Neutrophil (primary cell): ENCODE measurements at regions not wholly inside any gene's neighbourhood (a gene's known extent, or its start where the extent isn't known, plus 50 kb on each side); places are given as distances from the start of the nearest gene placed in this dataset.
"Not testable (repeated sequence)": the region's sequence is repeated elsewhere in the genome, so short reads cannot be mapped to it uniquely, and the experiment has no call there.

ENCODE experiments used
- H3K27ac ChIP-seq: fragments of 200-600 bp; sonication (generic); 2 replicates; pipeline ENCODE4 v1.5.1; 2016; ENCODE audit warnings: mild to moderate bottlenecking, moderate library complexity
- H3K27me3 ChIP-seq: fragments of 200-600 bp; sonication (generic); 2 replicates; pipeline ENCODE4 v1.6.0; 2016; ENCODE audit warnings: mild to moderate bottlenecking
- H3K36me3 ChIP-seq: fragments of 200-600 bp; sonication (generic); 2 replicates; pipeline ENCODE4 v1.5.1; 2017
- H3K4me1 ChIP-seq, 2 experiments: fragments of 200-600 bp in 1 of 2; sonication (generic) in 1 of 2; 1 replicate in 1 of 2; 2 replicates in 1 of 2; pipeline versions ENCODE4 v1.5.1 to v1.6.1; 2013 to 2016; ENCODE audit warnings: low read depth in 1 of 2, low read length in 1 of 2, mild to moderate bottlenecking in 1 of 2, moderate library complexity in 1 of 2; ENCODE audit not compliant: control insufficient read depth in 1 of 2, insufficient read depth in 1 of 2
- H3K4me3 ChIP-seq, 2 experiments: fragments of 200-600 bp in 1 of 2; sonication (generic) in 1 of 2; 1 replicate in 1 of 2; 2 replicates in 1 of 2; pipeline ENCODE4 v1.5.1; 2013 to 2016; ENCODE audit warnings: low read depth in 1 of 2, low read length in 1 of 2, mild to moderate bottlenecking in 1 of 2, moderate library complexity in 1 of 2
- H3K9me3 ChIP-seq: fragments of 200-600 bp; sonication (generic); 2 replicates; pipeline ENCODE4 v1.5.1; 2016
- TF ChIP-seq, protein P1 (sequence below): fragments of 200-600 bp; sonication (generic); IDR thresholded peaks from 2 replicates; pipeline ENCODE4 v1.5.1; 2016; ENCODE audit warnings: antibody characterized with exemption

DNA sequence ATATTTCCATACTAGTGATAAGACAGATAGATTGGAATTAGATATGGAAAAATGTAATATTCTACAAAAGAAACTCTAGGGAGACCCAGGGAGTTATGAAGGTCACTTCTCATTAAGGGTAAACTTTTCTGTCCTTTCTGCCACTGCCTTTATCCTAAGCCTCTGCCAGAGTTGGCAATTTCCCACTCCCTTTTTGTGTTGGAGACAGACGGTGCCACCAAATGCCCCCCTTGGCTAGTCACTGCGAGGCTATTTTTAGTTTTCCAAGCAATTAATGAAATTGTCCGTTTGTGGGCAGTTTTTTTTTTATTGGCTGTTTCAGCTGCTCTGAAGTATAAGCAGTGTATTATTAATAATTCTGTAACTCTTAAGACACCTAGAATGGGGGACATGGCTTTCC lies 67.6 kb upstream of the TENM4 start:
- TF ChIP-seq, protein P1, sequence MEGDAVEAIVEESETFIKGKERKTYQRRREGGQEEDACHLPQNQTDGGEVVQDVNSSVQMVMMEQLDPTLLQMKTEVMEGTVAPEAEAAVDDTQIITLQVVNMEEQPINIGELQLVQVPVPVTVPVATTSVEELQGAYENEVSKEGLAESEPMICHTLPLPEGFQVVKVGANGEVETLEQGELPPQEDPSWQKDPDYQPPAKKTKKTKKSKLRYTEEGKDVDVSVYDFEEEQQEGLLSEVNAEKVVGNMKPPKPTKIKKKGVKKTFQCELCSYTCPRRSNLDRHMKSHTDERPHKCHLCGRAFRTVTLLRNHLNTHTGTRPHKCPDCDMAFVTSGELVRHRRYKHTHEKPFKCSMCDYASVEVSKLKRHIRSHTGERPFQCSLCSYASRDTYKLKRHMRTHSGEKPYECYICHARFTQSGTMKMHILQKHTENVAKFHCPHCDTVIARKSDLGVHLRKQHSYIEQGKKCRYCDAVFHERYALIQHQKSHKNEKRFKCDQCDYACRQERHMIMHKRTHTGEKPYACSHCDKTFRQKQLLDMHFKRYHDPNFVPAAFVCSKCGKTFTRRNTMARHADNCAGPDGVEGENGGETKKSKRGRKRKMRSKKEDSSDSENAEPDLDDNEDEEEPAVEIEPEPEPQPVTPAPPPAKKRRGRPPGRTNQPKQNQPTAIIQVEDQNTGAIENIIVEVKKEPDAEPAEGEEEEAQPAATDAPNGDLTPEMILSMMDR, result no peak
- Histone ChIP-seq H3K27me3 (no peaks in the 10 kb centered on the region), H3K36me3 (no peaks in the 10 kb centered on the region), H3K27ac (no peak overlapping the region), H3K4me3 (no peak overlapping the region), H3K4me1 (no peaks in the 10 kb centered on the region), H3K9me3 (no peaks in the 10 kb centered on the region)

DNA sequence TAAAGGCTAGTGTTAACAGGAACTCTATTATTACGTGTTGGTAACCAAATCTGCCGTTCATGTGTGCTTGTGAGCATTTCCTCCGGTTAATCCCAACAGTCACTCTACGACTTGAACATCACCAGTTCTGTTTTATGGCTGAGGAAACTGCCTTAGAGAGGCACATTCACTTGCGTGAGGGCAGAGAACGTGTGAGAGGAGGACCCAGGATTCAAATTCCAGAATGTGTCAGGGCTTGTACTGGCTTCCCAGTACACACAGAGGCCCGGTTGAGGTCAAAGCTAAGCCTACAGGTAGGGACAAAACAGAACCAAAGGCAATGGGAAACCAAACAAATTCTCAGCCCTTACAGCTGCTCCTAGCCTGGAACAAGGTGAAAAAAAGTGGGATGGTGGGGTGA lies 66.9 kb upstream of the TENM4 start:
- Histone ChIP-seq H3K9me3 (no peaks in the 10 kb centered on the region), H3K36me3 (no peaks in the 10 kb centered on the region), H3K4me1 (no peaks in the 10 kb centered on the region), H3K27me3 (no peaks in the 10 kb centered on the region), H3K4me3 (no peak overlapping the region), H3K27ac (no peak overlapping the region)
- TF ChIP-seq, protein P1, result no peak

DNA sequence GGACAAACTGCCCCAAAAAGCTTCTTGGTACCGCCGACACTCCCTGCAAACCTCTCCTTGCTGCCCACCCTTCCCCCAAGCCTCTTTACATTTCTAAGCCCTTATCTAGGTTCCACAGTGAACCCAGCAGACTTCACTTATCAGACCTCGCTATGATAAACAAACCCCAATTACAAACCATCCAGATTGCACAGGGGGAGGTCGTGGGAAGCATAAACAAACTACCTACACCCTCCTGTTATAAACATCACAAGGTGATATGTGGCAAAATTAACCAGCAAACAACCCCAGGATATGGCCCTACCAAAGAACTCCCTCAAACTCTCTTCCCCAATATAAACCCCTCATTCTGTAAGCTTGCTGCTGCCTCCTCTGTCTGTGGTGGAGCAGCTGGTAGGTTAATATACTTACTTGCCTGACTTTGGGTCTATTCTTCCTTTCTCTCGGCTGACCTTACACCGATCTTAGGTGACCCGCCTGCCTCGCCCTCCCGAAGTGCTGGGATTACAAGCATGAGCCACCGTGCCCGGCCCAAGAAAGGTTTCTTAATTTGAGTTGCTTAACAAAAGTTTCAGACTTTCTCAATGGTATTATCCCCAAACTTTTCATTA lies 66.0 kb upstream of the TENM4 start:
- TF ChIP-seq, protein P1, result no peak
- no peaks in the 10 kb centered on the region for H3K4me1 ChIP-seq
- no peaks in the 10 kb centered on the region for H3K27me3 ChIP-seq
- H3K9me3 ChIP-seq, result no peaks in the 10 kb centered on the region
- no peak overlapping the region for H3K27ac ChIP-seq
- H3K4me3 ChIP-seq, result no peak overlapping the region
- H3K36me3 ChIP-seq, result no peaks in the 10 kb centered on the region

DNA sequence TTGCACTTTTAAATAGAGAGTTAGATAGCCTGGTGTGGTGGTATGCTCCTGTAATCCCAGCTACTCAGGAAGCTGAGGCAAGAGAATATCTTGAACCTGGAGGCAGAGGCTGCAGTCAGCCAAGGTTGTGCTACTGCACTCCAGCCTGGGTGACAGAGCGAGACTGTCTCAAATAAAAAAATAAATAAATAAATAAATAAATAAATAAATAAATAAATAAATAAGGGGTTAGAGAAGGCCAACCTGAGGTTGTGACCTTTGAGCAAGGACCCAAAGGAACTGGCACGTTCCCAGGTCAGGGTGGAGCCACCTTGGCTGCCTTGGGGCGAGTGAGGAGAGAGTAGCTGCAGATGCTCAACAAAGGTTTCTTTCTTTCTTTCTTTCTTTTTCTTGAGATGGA lies 65.3 kb upstream of the TENM4 start:
- Histone ChIP-seq H3K4me1 (no peaks in the 10 kb centered on the region), H3K27me3 (no peaks in the 10 kb centered on the region), H3K9me3 (no peaks in the 10 kb centered on the region), H3K27ac (no peak overlapping the region), H3K36me3 (no peaks in the 10 kb centered on the region), H3K4me3 (no peak overlapping the region)
- TF ChIP-seq, protein P1, result no peak

DNA sequence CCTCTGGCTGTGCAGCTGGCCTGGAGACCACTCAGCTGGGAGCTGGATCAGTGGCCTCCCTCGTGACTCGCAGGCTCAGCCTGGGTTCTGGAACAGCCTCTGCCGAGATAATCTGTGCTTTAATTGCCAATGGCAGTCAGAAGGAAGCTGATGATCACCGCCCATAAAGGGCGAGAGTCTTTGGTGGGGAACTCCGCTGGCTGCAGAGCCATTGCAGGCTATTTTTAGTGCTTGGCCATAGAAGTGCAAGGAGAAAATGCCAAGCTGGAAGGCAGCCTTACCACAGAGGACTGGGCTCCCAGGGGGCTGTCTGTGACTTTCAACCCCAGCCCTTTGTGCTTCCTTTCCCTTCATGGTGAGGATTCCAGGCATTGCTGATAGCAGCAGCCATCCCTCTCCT lies 62.2 kb upstream of the TENM4 start:
- no peak overlapping the region for H3K27ac ChIP-seq
- H3K27me3 ChIP-seq, result no peaks in the 10 kb centered on the region
- H3K4me3 ChIP-seq, result no peak overlapping the region
- no peaks in the 10 kb centered on the region for H3K36me3 ChIP-seq
- H3K9me3 ChIP-seq, result no peaks in the 10 kb centered on the region
- TF ChIP-seq, protein P1, result no peak
- H3K4me1 ChIP-seq, result no peaks in the 10 kb centered on the region

DNA sequence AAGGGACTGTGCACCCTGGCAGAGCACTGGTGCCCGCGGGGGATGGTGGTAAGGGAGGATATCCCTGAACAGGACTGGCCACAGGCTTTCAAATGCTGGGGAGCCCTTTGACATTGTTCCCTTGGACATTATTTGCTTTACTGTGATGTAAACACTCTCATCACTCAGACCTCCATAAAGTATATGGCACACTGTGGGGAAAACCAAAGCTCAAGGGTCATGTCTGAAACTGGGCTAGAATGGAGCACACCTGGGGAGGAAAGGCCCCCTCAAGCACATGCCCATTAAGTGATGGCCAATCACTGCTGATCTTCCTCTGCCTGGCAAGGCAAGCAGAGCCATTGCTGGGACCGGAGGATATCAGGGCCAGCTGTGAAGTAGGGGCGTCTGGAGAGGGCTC lies 60.9 kb upstream of the TENM4 start:
- H3K36me3 ChIP-seq, result no peaks in the 10 kb centered on the region

DNA sequence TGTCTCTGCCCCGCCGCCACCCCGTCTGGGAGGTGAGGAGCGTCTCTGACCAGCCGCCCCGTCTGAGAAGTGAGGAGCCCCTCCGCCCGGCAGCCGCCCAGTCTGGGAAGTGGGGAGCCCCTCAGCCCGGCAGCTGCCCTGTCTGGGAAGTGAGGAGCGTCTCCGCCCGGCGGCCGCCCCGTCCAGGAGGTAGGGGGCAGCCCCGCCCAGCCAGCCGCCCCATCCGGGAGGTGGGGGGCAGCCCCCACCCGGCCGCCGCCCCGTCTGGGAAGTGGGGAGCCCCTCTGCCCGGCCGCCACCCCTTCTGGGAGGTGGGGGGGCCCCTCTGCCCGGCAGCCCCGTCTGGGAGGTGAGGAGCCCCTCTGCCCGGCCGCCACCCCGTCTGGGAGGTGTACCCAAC lies 59.1 kb upstream of the TENM4 start:
- H3K27me3 ChIP-seq, H3K4me3 ChIP-seq, H3K9me3 ChIP-seq, H3K4me1 ChIP-seq, H3K36me3 ChIP-seq, H3K27ac ChIP-seq: not testable (repeated sequence)

More for the DNA sequence above, 60.9 kb upstream of the TENM4 start:
- no peak overlapping the region for H3K4me3 ChIP-seq
- H3K4me1 ChIP-seq, result no peaks in the 10 kb centered on the region
- H3K27ac ChIP-seq, result no peak overlapping the region
- no peaks in the 10 kb centered on the region for H3K27me3 ChIP-seq
- H3K9me3 ChIP-seq, result no peaks in the 10 kb centered on the region
- TF ChIP-seq, protein P1, result no peak
